Caco-2 (cell line): ENCODE measurements at regions not wholly inside any gene's neighbourhood (a gene's known extent, or its start where the extent isn't known, plus 50 kb on each side); places are given as distances from the start of the nearest gene placed in this dataset.

Experiments used
- BruUV-seq: library from RNA; stranded (reverse); fragments of 400-500 nt; replicated peaks from 2 replicates; lab custom pipeline; 2021; lab: Mats Ljungman, UMichigan
- CTCF ChIA-PET: fragments of 300-600 bp; sonication (Branson Sonifier 250); formaldehyde crosslinking; loops from one replicate; lab custom pipeline; 2022; ENCODE audit warnings: antibody characterized with exemption; lab: Charles Lee
- POLR2A ChIA-PET: fragments of 300-600 bp; sonication (Branson Sonifier 250); formaldehyde crosslinking; loops from one replicate; lab custom pipeline; 2022; ENCODE audit warnings: antibody characterized with exemption; lab: Charles Lee
- DNase-seq, 2 experiments: peaks; one replicate each; pipeline versions ENCODE4 v3.0.0 to v3.0.0-alpha.2; 2020 to 2022
- H3K27me3 ChIP-seq: replicated peaks from 2 replicates; pipeline ENCODE4 v1.6.0; 2011; ENCODE audit warnings: low read length; ENCODE audit not compliant: control insufficient read depth, insufficient read depth
- H3K36me3 ChIP-seq: 2 replicates; pipeline ENCODE4 v1.5.1; 2011; ENCODE audit warnings: low read length; ENCODE audit not compliant: control insufficient read depth, insufficient read depth
- H3K4me1 ChIP-seq: fragments of 250-450 bp; sonication (Bioruptor Pico); 2 replicates; pipeline ENCODE4 v1.5.1; 2020; ENCODE audit warnings: mild to moderate bottlenecking
- H3K4me3 ChIP-seq: 2 replicates; pipeline ENCODE4 v1.5.1; 2011; ENCODE audit warnings: low read depth, mild to moderate bottlenecking, control low read depth, low read length
- H3K9me3 ChIP-seq: fragments of 250-450 bp; sonication (Bioruptor Pico); 2 replicates; pipeline ENCODE4 v1.5.1; 2020; ENCODE audit warnings: mild to moderate bottlenecking, moderate library complexity
- H3K27ac Mint-ChIP-seq: one replicate; pipeline ENCODE4 v1.8.0; 2022; ENCODE audit warnings: mixed read lengths; ENCODE audit not compliant: unreplicated experiment
- H3K27me3 Mint-ChIP-seq: one replicate; pipeline ENCODE4 v1.8.0; 2022; ENCODE audit warnings: mixed read lengths; ENCODE audit not compliant: insufficient read depth, unreplicated experiment
- H3K36me3 Mint-ChIP-seq: one replicate; pipeline ENCODE4 v1.8.0; 2022; ENCODE audit warnings: mild to moderate bottlenecking, mixed read lengths; ENCODE audit not compliant: insufficient read depth, unreplicated experiment
- H3K4me1 Mint-ChIP-seq: one replicate; pipeline ENCODE4 v1.8.0; 2022; ENCODE audit warnings: low read depth, mixed read lengths; ENCODE audit not compliant: unreplicated experiment
- H3K4me3 Mint-ChIP-seq: one replicate; pipeline ENCODE4 v1.8.0; 2022; ENCODE audit warnings: mild to moderate bottlenecking, moderate library complexity, mixed read lengths; ENCODE audit not compliant: unreplicated experiment
- H3K9me3 Mint-ChIP-seq: one replicate; pipeline ENCODE4 v1.8.0; 2022; ENCODE audit warnings: mixed read lengths; ENCODE audit not compliant: unreplicated experiment
- CTCF ChIP-seq, 2 experiments: fragments of 200-600 bp in 1 of 2; IDR thresholded peaks; 1 replicate in 1 of 2; 2 replicates in 1 of 2; pipeline versions ENCODE4 v1.5.1 to v1.8.0; 2011 to 2022; ENCODE audit warnings: antibody characterized with exemption in 1 of 2, control low read depth in 1 of 2, inconsistent platforms in 1 of 2, low read depth in 1 of 2, low read length in 1 of 2, mild to moderate bottlenecking in 1 of 2, moderate library complexity in 1 of 2; ENCODE audit not compliant: insufficient read depth in 1 of 2, severe bottlenecking in 1 of 2, unreplicated experiment in 1 of 2
- intact Hi-C: fragments of 100-400 bp; cut with micrococcal nuclease; formaldehyde crosslinking; loops from one replicate; pipeline ENCODE4 v1.10.0; 2022; ENCODE audit not compliant: unreplicated experiment

- Histone ChIP-seq H3K36me3 (no peaks in the 10 kb centered on the region), H3K4me3 (no peak overlapping the region), H3K27me3 (no peaks in the 10 kb centered on the region), H3K9me3 (no peaks in the 10 kb centered on the region; the same call in 1 of the 2 replicates), H3K4me1 (no peaks in the 10 kb centered on the region)
- DNase-seq = no peak
- CTCF ChIA-PET = no interaction called here
- H3K4me1 Mint-ChIP-seq = no peaks in the 10 kb centered on the region
- BruUV-seq = no TSS peak
- H3K36me3 Mint-ChIP-seq = no peaks in the 10 kb centered on the region
- no peak overlapping the region for H3K4me3 Mint-ChIP-seq
- peaks cover 5% of the 10 kb centered on the region for H3K9me3 Mint-ChIP-seq
- H3K27me3 Mint-ChIP-seq = no peaks in the 10 kb centered on the region
- no peak overlapping the region for H3K27ac Mint-ChIP-seq
- TF ChIP-seq CTCF (IDR thresholded peaks at IDR 0.05; ENCODE audit: insufficient read depth in 1 of 2, low read depth in 1 of 2, low read length in 1 of 2, severe bottlenecking in 1 of 2, unreplicated experiment in 1 of 2) = no peak
- intact Hi-C loops = no loop called here
- POLR2A ChIA-PET = no interaction called here
Observed at GRCh38 chr1:98289311-98289710, 368.5 kb upstream of the DPYD start.

- H3K27me3 Mint-ChIP-seq = no peaks in the 10 kb centered on the region
Observed at GRCh38 chr1:98288494-98288893, 367.7 kb upstream of the DPYD start.

GRCh38 chr1:98287626-98288025 lies 366.8 kb upstream of the DPYD start:
- intact Hi-C loops = no loop called here
- no TSS peak for BruUV-seq
- no peaks in the 10 kb centered on the region for H3K27me3 ChIP-seq
- H3K27me3 Mint-ChIP-seq = no peaks in the 10 kb centered on the region
- no peaks in the 10 kb centered on the region for H3K4me1 ChIP-seq
- no peak overlapping the region for H3K4me3 ChIP-seq
- no peak overlapping the region for H3K4me3 Mint-ChIP-seq
- no peaks in the 10 kb centered on the region for H3K36me3 ChIP-seq
- H3K9me3 Mint-ChIP-seq = peaks cover 10% of the 10 kb centered on the region
- no peak overlapping the region for H3K27ac Mint-ChIP-seq
- ChIA-PET POLR2A (no interaction called here), CTCF (no interaction called here)
- TF ChIP-seq CTCF (IDR thresholded peaks at IDR 0.05; ENCODE audit: insufficient read depth in 1 of 2, low read depth in 1 of 2, low read length in 1 of 2, severe bottlenecking in 1 of 2, unreplicated experiment in 1 of 2) = no peak
- no peak for DNase-seq
- H3K4me1 Mint-ChIP-seq = no peaks in the 10 kb centered on the region
- H3K9me3 ChIP-seq = no peaks in the 10 kb centered on the region; the same call in 1 of the 2 replicates
- H3K36me3 Mint-ChIP-seq = no peaks in the 10 kb centered on the region

More at GRCh38 chr1:98288494-98288893, 367.7 kb upstream of the DPYD start:
- no peaks in the 10 kb centered on the region for H3K4me1 Mint-ChIP-seq
- no peak for DNase-seq
- intact Hi-C loops = no loop called here
- ChIA-PET CTCF (no interaction called here), POLR2A (no interaction called here)
- H3K27ac Mint-ChIP-seq = no peak overlapping the region
- no peaks in the 10 kb centered on the region; the same call in 1 of the 2 replicates for H3K9me3 ChIP-seq
- no peak overlapping the region for H3K4me3 ChIP-seq
- no peaks in the 10 kb centered on the region for H3K27me3 ChIP-seq
- H3K9me3 Mint-ChIP-seq = peaks cover 10% of the 10 kb centered on the region
- no peaks in the 10 kb centered on the region for H3K36me3 ChIP-seq
- no peak for TF ChIP-seq CTCF (IDR thresholded peaks at IDR 0.05; ENCODE audit: insufficient read depth in 1 of 2, low read depth in 1 of 2, low read length in 1 of 2, severe bottlenecking in 1 of 2, unreplicated experiment in 1 of 2)
- no peak overlapping the region for H3K4me3 Mint-ChIP-seq
- no peaks in the 10 kb centered on the region for H3K36me3 Mint-ChIP-seq
- no peaks in the 10 kb centered on the region for H3K4me1 ChIP-seq
- no TSS peak for BruUV-seq
